Endothelial cell of umbilical vein (primary cell): ENCODE measurements at regions not wholly inside any gene's neighbourhood (a gene's known extent, or its start where the extent isn't known, plus 50 kb on each side); places are given as distances from the start of the nearest gene placed in this dataset.

ENCODE experiments used
- BruUV-seq: library from RNA; stranded (reverse); fragments of 400-500 nt; replicated peaks from 2 replicates; lab custom pipeline; 2021; lab: Mats Ljungman, UMichigan
- CTCF ChIA-PET: fragments of 300-600, 350-600 bp; sonication (Branson Sonifier 250); formaldehyde crosslinking; loops from one replicate; lab custom pipeline; 2021; ENCODE audit warnings: antibody characterized with exemption, inconsistent platforms; lab: Charles Lee
- POLR2A ChIA-PET: fragments of 300-600, 350-600 bp; sonication (Branson Sonifier 250); formaldehyde crosslinking; loops from one replicate; lab custom pipeline; 2021; ENCODE audit warnings: antibody characterized with exemption, inconsistent platforms; lab: Charles Lee
- DNase-seq: peaks from one replicate; pipeline ENCODE4 v3.0.0-alpha.2; 2011; ENCODE audit warnings: low read depth, low spot score
- FAIRE-seq: peaks from 2 replicates; lab custom pipeline; 2011; peaks lifted over from hg19 to GRCh38; lab: Jason Lieb, UNC
- H2AFZ ChIP-seq: 2 replicates; pipeline ENCODE4 v1.6.0; 2012; ENCODE audit warnings: low read depth, low read length, control low read depth, inconsistent platforms
- H3K27ac ChIP-seq: 2 replicates; pipeline ENCODE4 v1.5.1; 2011; ENCODE audit warnings: low read depth, mild to moderate bottlenecking, control low read depth, low read length, moderate library complexity; ENCODE audit not compliant: insufficient read depth
- H3K27me3 ChIP-seq, 2 experiments: 2 replicates each; pipeline versions ENCODE4 v1.6.0 to v1.6.1; 2011; ENCODE audit warnings: low read length in 2 of 2, mixed read lengths in 1 of 2; ENCODE audit not compliant: control insufficient read depth in 2 of 2, insufficient read depth in 2 of 2
- H3K36me3 ChIP-seq, 2 experiments: 2 replicates in 1 of 2; 3 replicates in 1 of 2; pipeline ENCODE4 v1.5.1; 2011; ENCODE audit warnings: low read length in 2 of 2, mild to moderate bottlenecking in 1 of 2, moderate library complexity in 1 of 2; ENCODE audit not compliant: control insufficient read depth in 2 of 2, insufficient read depth in 2 of 2; ENCODE audit errors: extremely low read depth in 1 of 2
- H3K4me1 ChIP-seq: 3 replicates; pipeline ENCODE4 v1.5.1; 2011; ENCODE audit warnings: mild to moderate bottlenecking, low read length; ENCODE audit not compliant: control insufficient read depth, insufficient read depth; ENCODE audit errors: extremely low read depth
- H3K4me2 ChIP-seq: 2 replicates; pipeline ENCODE4 v1.6.1; 2011; ENCODE audit warnings: low read length, control low read depth, mixed read lengths; ENCODE audit not compliant: insufficient read depth
- H3K4me3 ChIP-seq, 3 experiments: fragments of 200-600 bp in 1 of 3; sonication (generic), shearing (Covaris generic) in 1 of 3; replicated peaks in 1 of 3; 2 replicates each; pipeline ENCODE4 v1.5.1; 2011 to 2016; ENCODE audit warnings: control low read depth in 3 of 3, low read length in 3 of 3, mild to moderate bottlenecking in 2 of 3, inconsistent platforms in 1 of 3, low read depth in 1 of 3, moderate library complexity in 1 of 3; ENCODE audit not compliant: insufficient read depth in 1 of 3
- H3K79me2 ChIP-seq: 2 replicates; pipeline ENCODE4 v1.6.0; 2012; ENCODE audit warnings: low read length, inconsistent platforms; ENCODE audit not compliant: control insufficient read depth, insufficient read depth
- H3K9ac ChIP-seq: replicated peaks from 2 replicates; pipeline ENCODE3; 2011; ENCODE audit warnings: low read length, control low read depth; ENCODE audit not compliant: insufficient read depth; ENCODE audit errors: extremely low read depth
- H3K9me1 ChIP-seq: replicated peaks from 3 replicates; pipeline ENCODE4 v1.6.0; 2011; ENCODE audit warnings: mild to moderate bottlenecking, low read length; ENCODE audit not compliant: control insufficient read depth, insufficient read depth; ENCODE audit errors: extremely low read depth
- H3K9me3 ChIP-seq: replicated peaks from 2 replicates; pipeline ENCODE4 v1.5.1; 2012; ENCODE audit warnings: low read length, inconsistent platforms; ENCODE audit not compliant: control insufficient read depth, insufficient read depth
- H4K20me1 ChIP-seq: replicated peaks from 2 replicates; pipeline ENCODE3; 2011; ENCODE audit warnings: mild to moderate bottlenecking, low read length; ENCODE audit not compliant: control insufficient read depth, insufficient read depth; ENCODE audit errors: extremely low read depth
- CTCF ChIP-seq, 2 donors: IDR thresholded peaks; 1 replicate in 1 of 2; 2 replicates in 1 of 2; pipeline ENCODE4 v1.5.1; 2011; ENCODE audit warnings: low read length in 2 of 2, mild to moderate bottlenecking in 2 of 2, moderate library complexity in 2 of 2, control low read depth in 1 of 2, inconsistent platforms in 1 of 2, low read depth in 1 of 2; ENCODE audit not compliant: insufficient read depth in 1 of 2; ENCODE audit errors: extremely low read depth in 1 of 2
- EZH2 ChIP-seq: IDR thresholded peaks from 2 replicates; pipeline ENCODE4 v1.6.1; 2012; ENCODE audit warnings: borderline replicate concordance, low read depth, mild to moderate bottlenecking, moderate library complexity, low read length, inconsistent platforms; ENCODE audit not compliant: severe bottlenecking
- FOS ChIP-seq: IDR thresholded peaks from 2 replicates; pipeline ENCODE4 v1.6.1; 2011; ENCODE audit warnings: mild to moderate bottlenecking, low read length, moderate library complexity, borderline replicate concordance; ENCODE audit not compliant: insufficient read depth
- GATA2 ChIP-seq: IDR thresholded peaks from 2 replicates; pipeline ENCODE4 v1.7.0; 2011; ENCODE audit warnings: low read depth, mild to moderate bottlenecking, moderate library complexity, mixed read lengths, low read length; ENCODE audit not compliant: insufficient read length, insufficient read depth
- JUN ChIP-seq: IDR thresholded peaks from 2 replicates; pipeline ENCODE4 v1.6.1; 2011; ENCODE audit warnings: borderline replicate concordance, low read depth; ENCODE audit not compliant: insufficient read length, insufficient read depth
- MYC ChIP-seq: IDR thresholded peaks from one replicate; pipeline ENCODE4 v1.6.1; 2011; ENCODE audit warnings: mild to moderate bottlenecking, low read depth, low read length
- POLR2A ChIP-seq: IDR thresholded peaks from 2 replicates; pipeline ENCODE4 v1.6.1; 2012; ENCODE audit warnings: low read depth, mild to moderate bottlenecking, control low read depth, low read length
- POLR2AphosphoS5 ChIP-seq: IDR thresholded peaks from 2 replicates; pipeline ENCODE4 v1.6.1; 2012; ENCODE audit warnings: low read depth, mild to moderate bottlenecking, control low read depth, low read length, moderate library complexity; ENCODE audit not compliant: insufficient read depth
- dilution Hi-C: fragments of 300-500 bp; cut with MboI; formaldehyde crosslinking; loops from one replicate; pipeline ENCODE4 v1.15.0; 2019; ENCODE audit warnings: low sequenced_read_pairs; ENCODE audit not compliant: extremely low pct_ligation_motif_present
- intact Hi-C: fragments of 100-400 bp; cut with micrococcal nuclease; formaldehyde crosslinking; loops from one replicate; pipeline ENCODE4 v1.10.0; 2022
- TF ChIP-seq, protein P1 (sequence below): IDR thresholded peaks from 2 replicates; pipeline ENCODE4 v1.6.1; 2011; ENCODE audit not compliant: insufficient read depth, insufficient read length

GRCh38 chr10:90389876-90390275, 468.0 kb downstream of the HTR7 start:
- no peak overlapping the region for H3K4me2 ChIP-seq
- no peak overlapping the region for H2AFZ ChIP-seq
- no peaks in the 10 kb centered on the region for H3K9me3 ChIP-seq
- no peaks in the 10 kb centered on the region for H4K20me1 ChIP-seq
- no peak overlapping the region for H3K9ac ChIP-seq
- POLR2A ChIA-PET = no interaction called here
- no peaks in the 10 kb centered on the region for H3K79me2 ChIP-seq
- CTCF ChIA-PET = no interaction called here
- intact Hi-C loops (no loop called here), dilution Hi-C loops (no loop called here)
- H3K27me3 ChIP-seq = no peaks in the 10 kb centered on the region
- TF ChIP-seq POLR2AphosphoS5 (no peak), GATA2 (no peak), JUN (no peak), EZH2 (no peak), POLR2A (no peak), FOS (no peak), MYC (no peak), CTCF (IDR thresholded peaks at IDR 0.05; ENCODE audit: extremely low read depth in 1 of 2, insufficient read depth in 1 of 2, low read depth in 1 of 2, low read length in 2 of 2) (no peak)
- TF ChIP-seq, protein P1, sequence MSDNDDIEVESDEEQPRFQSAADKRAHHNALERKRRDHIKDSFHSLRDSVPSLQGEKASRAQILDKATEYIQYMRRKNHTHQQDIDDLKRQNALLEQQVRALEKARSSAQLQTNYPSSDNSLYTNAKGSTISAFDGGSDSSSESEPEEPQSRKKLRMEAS = no peak
- H3K4me3 ChIP-seq = no peak overlapping the region
- no TSS peak for BruUV-seq
- no peaks in the 10 kb centered on the region for H3K36me3 ChIP-seq
- DNase-seq (no peak), FAIRE-seq (no peak)
- H3K9me1 ChIP-seq = no peaks in the 10 kb centered on the region
- peaks cover 4% of the 10 kb centered on the region for H3K4me1 ChIP-seq
- no peak overlapping the region for H3K27ac ChIP-seq
